K562 (cell line): ENCODE measurements at regions not wholly inside any gene's neighbourhood (a gene's known extent, or its start where the extent isn't known, plus 50 kb on each side); places are given as distances from the start of the nearest gene placed in this dataset.

Source experiments
- BRF1 ChIP-seq: IDR thresholded peaks from 3 replicates; pipeline ENCODE4 v1.6.1; 2011; ENCODE audit warnings: borderline replicate concordance, mild to moderate bottlenecking; ENCODE audit not compliant: insufficient read length; ENCODE audit errors: extremely low read depth
- GATAD2B ChIP-seq: fragments of 450-650 bp; IDR thresholded peaks from 2 replicates; pipeline ENCODE4 v1.6.1; 2017; ENCODE audit warnings: mild to moderate bottlenecking, borderline replicate concordance
- RNF2 ChIP-seq: sonication (generic); IDR thresholded peaks from 2 replicates; pipeline ENCODE4 v1.6.1; 2016
- TAF1 ChIP-seq: IDR thresholded peaks from 2 replicates; pipeline ENCODE4 v1.6.1; 2011; ENCODE audit warnings: mild to moderate bottlenecking, low read length, moderate library complexity; ENCODE audit not compliant: insufficient read depth, control insufficient read depth, severe bottlenecking; ENCODE audit errors: extremely low read depth
- TF ChIP-seq, protein P1 (sequence below), 2 experiments: fragments of 450-650 bp in 1 of 2; sonication (generic) in 1 of 2; formaldehyde crosslinking in 1 of 2; IDR thresholded peaks in 1 of 2; conservative IDR thresholded peaks in 1 of 2; 2 replicates each; pipeline versions ENCODE4 v1.6.1 to v1.8.1; 2016 to 2023; ENCODE audit warnings: mild to moderate bottlenecking in 2 of 2, moderate library complexity in 2 of 2, inconsistent platforms in 1 of 2, missing genetic modification reagents in 1 of 2

GRCh38 chr2:144749188-144749587 is 229.3 kb upstream of the ZEB2 start:
- TF ChIP-seq GATAD2B (no peak), TAF1 (no peak), BRF1 (no peak), RNF2 (no peak)
- TF ChIP-seq, protein P1, sequence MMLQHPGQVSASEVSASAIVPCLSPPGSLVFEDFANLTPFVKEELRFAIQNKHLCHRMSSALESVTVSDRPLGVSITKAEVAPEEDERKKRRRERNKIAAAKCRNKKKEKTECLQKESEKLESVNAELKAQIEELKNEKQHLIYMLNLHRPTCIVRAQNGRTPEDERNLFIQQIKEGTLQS (IDR thresholded peaks at IDR 0.05), result no peak
- TF ChIP-seq, protein P1 (CRISPR knock-in tag; conservative IDR thresholded peaks at IDR 0.05), result no peak
